ENCODE measurements at regions not wholly inside any gene's neighbourhood (a gene's known extent, or its start where the extent isn't known, plus 50 kb on each side); places are given as distances from the start of the nearest gene placed in this dataset.

- BruUV-seq (replicated peaks), result no TSS peak
- Histone ChIP-seq H4K20me1 (ENCODE audit: low read length) (no peaks in the 10 kb centered on the region), H3K36me3 (ENCODE audit: low read depth, low read length) (no peaks in the 10 kb centered on the region), H3K27ac (ENCODE audit: low read length) (no peak overlapping the region), H3K4me1 (ENCODE audit: insufficient read depth, low read length) (no peaks in the 10 kb centered on the region), H3F3A (ENCODE audit: low read length, unreplicated experiment) (no peaks in the 10 kb centered on the region), H3K79me2 (ENCODE audit: low read length) (no peaks in the 10 kb centered on the region), H3K9me2 (replicated peaks; ENCODE audit: low read length) (no peaks in the 10 kb centered on the region), H3K4me2 (ENCODE audit: low read length) (no peak overlapping the region), H3K4me3 (ENCODE audit: low read length) (no peak overlapping the region), H2AFZ (ENCODE audit: low read length) (no peak overlapping the region), H3K9ac (ENCODE audit: low read length) (no peak overlapping the region), H3K27me3 (ENCODE audit: low read length) (peaks cover 15% of the 10 kb centered on the region; the same call in 1 of the 2 replicates), H3K9me3 (ENCODE audit: low read length) (no peaks in the 10 kb centered on the region)
- POLR2A ChIA-PET (ENCODE audit: unreplicated experiment), result no interaction called here
- CTCF ChIA-PET, result no interaction called here
- DNase-seq (no peak), ATAC-seq (no peak)
- intact Hi-C loops (cut with micrococcal nuclease), result no loop called here
- no peak for TF ChIP-seq EZH2phosphoT487 (IDR thresholded peaks at IDR 0.05; ENCODE audit: borderline replicate concordance, low read length)
Measured at GRCh38 chr6:165891320-165891719, 228.3 kb upstream of the PDE10A start.

GRCh38 chr6:165890404-165890735 lies 227.3 kb upstream of the PDE10A start:
- no peak for TF ChIP-seq EZH2 (IDR thresholded peaks at IDR 0.05; ENCODE audit: low read length, unreplicated experiment)
- 0 out of 2 replicates have a peak, but pooled peaks have one; percentile 5 for TF ChIP-seq CTCF (conservative IDR thresholded peaks at IDR 0.05; ENCODE audit: low read depth, low read length)
- TF ChIP-seq EZH2phosphoT487 (IDR thresholded peaks at IDR 0.05; ENCODE audit: borderline replicate concordance, low read length), result no peak
- Histone ChIP-seq H3K4me2 (ENCODE audit: low read length) (no peak overlapping the region), H4K20me1 (ENCODE audit: low read length) (no peaks in the 10 kb centered on the region), H3K79me2 (ENCODE audit: low read length) (no peaks in the 10 kb centered on the region), H3K27ac (ENCODE audit: low read length) (no peak overlapping the region), H3K9me3 (ENCODE audit: low read length) (no peaks in the 10 kb centered on the region), H3K9me2 (replicated peaks; ENCODE audit: low read length) (no peaks in the 10 kb centered on the region), H3K4me1 (ENCODE audit: insufficient read depth, low read length) (no peaks in the 10 kb centered on the region), H3K9ac (ENCODE audit: low read length) (no peak overlapping the region), H3K36me3 (ENCODE audit: low read depth, low read length) (no peaks in the 10 kb centered on the region), H2AFZ (ENCODE audit: low read length) (no peak overlapping the region), H3K27me3 (ENCODE audit: low read length) (peaks cover 15% of the 10 kb centered on the region; the same call in 1 of the 2 replicates), H3K4me3 (ENCODE audit: low read length) (no peak overlapping the region), H3F3A (ENCODE audit: low read length, unreplicated experiment) (no peaks in the 10 kb centered on the region)
- no peak for ATAC-seq
- CTCF ChIA-PET, result no interaction called here
- DNase-seq, result no peak
- no TSS peak for BruUV-seq (replicated peaks)
- POLR2A ChIA-PET (ENCODE audit: unreplicated experiment), result no interaction called here
- intact Hi-C loops (cut with micrococcal nuclease), result no loop called here

GRCh38 chr6:165889636-165890403 lies 226.8 kb upstream of the PDE10A start:
- no TSS peak for BruUV-seq (replicated peaks)
- H3K4me1 ChIP-seq (ENCODE audit: insufficient read depth, low read length), result no peaks in the 10 kb centered on the region
- no peak overlapping the region for H2AFZ ChIP-seq (ENCODE audit: low read length)
- no peaks in the 10 kb centered on the region for H3K9me2 ChIP-seq (replicated peaks; ENCODE audit: low read length)
- no peaks in the 10 kb centered on the region for H4K20me1 ChIP-seq (ENCODE audit: low read length)
- DNase-seq (peak; percentile 43), ATAC-seq (no peak)
- H3K27me3 ChIP-seq (ENCODE audit: low read length), result peaks cover 15% of the 10 kb centered on the region; the same call in 1 of the 2 replicates
- no peak overlapping the region for H3K27ac ChIP-seq (ENCODE audit: low read length)
- TF ChIP-seq EZH2 (IDR thresholded peaks at IDR 0.05; ENCODE audit: low read length, unreplicated experiment) (no peak), EZH2phosphoT487 (IDR thresholded peaks at IDR 0.05; ENCODE audit: borderline replicate concordance, low read length) (no peak), CTCF (conservative IDR thresholded peaks at IDR 0.05; ENCODE audit: low read depth, low read length) (peak; percentile 61)
- ChIA-PET CTCF (no interaction called here), POLR2A (ENCODE audit: unreplicated experiment) (no interaction called here)
- H3K4me3 ChIP-seq (ENCODE audit: low read length), result no peak overlapping the region
- intact Hi-C loops (cut with micrococcal nuclease), result no loop called here
- no peaks in the 10 kb centered on the region for H3K79me2 ChIP-seq (ENCODE audit: low read length)
- no peaks in the 10 kb centered on the region for H3K36me3 ChIP-seq (ENCODE audit: low read depth, low read length)
- no peaks in the 10 kb centered on the region for H3F3A ChIP-seq (ENCODE audit: low read length, unreplicated experiment)
- no peaks in the 10 kb centered on the region for H3K9me3 ChIP-seq (ENCODE audit: low read length)
- no peak overlapping the region for H3K4me2 ChIP-seq (ENCODE audit: low read length)
- H3K9ac ChIP-seq (ENCODE audit: low read length), result no peak overlapping the region
